GM13976 (cell line): ENCODE measurements at regions not wholly inside any gene's neighbourhood (a gene's known extent, or its start where the extent isn't known, plus 50 kb on each side); places are given as distances from the start of the nearest gene placed in this dataset.

Source experiments
- DNase-seq: peaks from one replicate; pipeline ENCODE4 v3.0.0; 2012; ENCODE audit warnings: low spot score
- CTCF ChIP-seq: IDR thresholded peaks from 2 replicates; pipeline ENCODE4 v1.5.1; 2012; ENCODE audit warnings: borderline replicate concordance, mild to moderate bottlenecking; ENCODE audit not compliant: insufficient read depth; ENCODE audit errors: extremely low read depth, missing control alignments, control extremely low read depth
- in situ Hi-C: fragments of 300-500 bp; cut with MboI; formaldehyde crosslinking; loops from one replicate; pipeline ENCODE4 v1.12.0; 2022; ENCODE audit warnings: low sequenced_read_pairs, mixed read lengths, inconsistent platforms; ENCODE audit not compliant: unreplicated experiment

- in situ Hi-C loops: no loop called here
- no peak for DNase-seq
- no peak for TF ChIP-seq CTCF
Measured at GRCh38 chr15:39376371-39376909, 204.4 kb upstream of the THBS1 start.

GRCh38 chr15:39381517-39381916 lies 199.4 kb upstream of the THBS1 start:
- TF ChIP-seq CTCF: no peak
- in situ Hi-C loops: no loop called here
- no peak for DNase-seq

GRCh38 chr15:39388118-39388517 lies 192.8 kb upstream of the THBS1 start:
- no peak for TF ChIP-seq CTCF
- in situ Hi-C loops: no loop called here

GRCh38 chr15:39391230-39391629 lies 189.6 kb upstream of the THBS1 start:
- TF ChIP-seq CTCF: no peak
- DNase-seq: no peak
- in situ Hi-C loops: no loop called here

More at GRCh38 chr15:39388118-39388517, 192.8 kb upstream of the THBS1 start:
- DNase-seq: no peak

GRCh38 chr15:39392469-39393047 lies 188.3 kb upstream of the THBS1 start:
- in situ Hi-C loops: no loop called here
- no peak for TF ChIP-seq CTCF
- DNase-seq: no peak

GRCh38 chr15:39393575-39394335 lies 187.1 kb upstream of the THBS1 start:
- in situ Hi-C loops: no loop called here
- no peak for TF ChIP-seq CTCF

GRCh38 chr15:39394496-39394895 lies 186.4 kb upstream of the THBS1 start:
- DNase-seq: no peak
- no peak for TF ChIP-seq CTCF
- in situ Hi-C loops: no loop called here

More at GRCh38 chr15:39393575-39394335, 187.1 kb upstream of the THBS1 start:
- no peak for DNase-seq
